Panc1 (cell line): ENCODE measurements at regions not wholly inside any gene's neighbourhood (a gene's known extent, or its start where the extent isn't known, plus 50 kb on each side); places are given as distances from the start of the nearest gene placed in this dataset.

Source experiments
- CTCF ChIP-seq: fragments of 450-650 bp; IDR thresholded peaks from 2 replicates; pipeline ENCODE4 v1.5.1; 2017; ENCODE audit warnings: mild to moderate bottlenecking
- REST ChIP-seq, 2 experiments: IDR thresholded peaks; 2 replicates each; pipeline ENCODE4 v1.6.1; 2011 to 2012; ENCODE audit warnings: low read depth in 2 of 2, control low read depth in 1 of 2, low read length in 1 of 2, mild to moderate bottlenecking in 1 of 2, moderate library complexity in 1 of 2; ENCODE audit not compliant: insufficient read depth in 1 of 2
- SIN3A ChIP-seq: IDR thresholded peaks from 2 replicates; pipeline ENCODE4 v1.6.1; 2012; ENCODE audit warnings: low read depth, mild to moderate bottlenecking, low read length, moderate library complexity, borderline replicate concordance; ENCODE audit not compliant: insufficient read depth

GRCh38 chr4:164087733-164088132 lies 593.2 kb downstream of the TMA16 start:
- TF ChIP-seq CTCF, result no peak
- no peak for TF ChIP-seq SIN3A
- TF ChIP-seq REST (IDR thresholded peaks at IDR 0.05; ENCODE audit: insufficient read depth in 1 of 2, low read depth in 2 of 2, low read length in 1 of 2), result no peak
